ENCODE measurements at regions not wholly inside any gene's neighbourhood (a gene's known extent, or its start where the extent isn't known, plus 50 kb on each side); places are given as distances from the start of the nearest gene placed in this dataset.
"Not testable (repeated sequence)": the region's sequence is repeated elsewhere in the genome, so short reads cannot be mapped to it uniquely, and the experiment has no call there.

DNA sequence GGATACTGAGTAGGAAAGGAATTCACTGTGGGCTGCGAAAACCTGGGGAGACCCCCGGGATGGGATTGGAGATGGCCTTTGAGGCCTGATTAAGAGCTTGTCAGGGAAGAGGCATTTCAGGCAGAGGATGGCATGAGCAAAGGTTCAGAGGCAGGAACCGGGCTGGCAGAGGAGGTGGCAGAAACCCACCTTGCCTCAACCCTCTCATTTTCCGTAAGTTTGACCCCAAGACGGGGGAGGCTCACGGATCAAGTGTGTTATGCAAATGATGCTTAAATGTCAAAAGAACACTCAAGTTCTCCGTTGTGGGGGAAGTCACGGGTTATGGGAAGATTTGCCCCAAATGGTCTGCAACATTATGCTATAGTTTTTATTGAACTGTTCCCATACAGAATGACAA is 88.3 kb downstream of the MYCN start:
- intact Hi-C loops (cut with DNase I), result no loop called here
- H3K4me1 ChIP-seq, result no peaks in the 10 kb centered on the region
- no peak for DNase-seq
- H3K9me3 ChIP-seq, result no peaks in the 10 kb centered on the region
- TF ChIP-seq POLR2AphosphoS5 (IDR thresholded peaks at IDR 0.05) (no peak), POLR2A (IDR thresholded peaks at IDR 0.05) (no peak), CTCF (IDR thresholded peaks at IDR 0.05) (no peak), EP300 (IDR thresholded peaks at IDR 0.05) (no peak)
- H3K27me3 ChIP-seq, result no peaks in the 10 kb centered on the region
- WGBS, 2 donors, result 88 to 92% methylated on average over 8 of the region's 8 CpGs
- H3K27ac ChIP-seq, result no peak overlapping the region
- H3K4me3 ChIP-seq, result no peak overlapping the region
- no peaks in the 10 kb centered on the region for H3K36me3 ChIP-seq

DNA sequence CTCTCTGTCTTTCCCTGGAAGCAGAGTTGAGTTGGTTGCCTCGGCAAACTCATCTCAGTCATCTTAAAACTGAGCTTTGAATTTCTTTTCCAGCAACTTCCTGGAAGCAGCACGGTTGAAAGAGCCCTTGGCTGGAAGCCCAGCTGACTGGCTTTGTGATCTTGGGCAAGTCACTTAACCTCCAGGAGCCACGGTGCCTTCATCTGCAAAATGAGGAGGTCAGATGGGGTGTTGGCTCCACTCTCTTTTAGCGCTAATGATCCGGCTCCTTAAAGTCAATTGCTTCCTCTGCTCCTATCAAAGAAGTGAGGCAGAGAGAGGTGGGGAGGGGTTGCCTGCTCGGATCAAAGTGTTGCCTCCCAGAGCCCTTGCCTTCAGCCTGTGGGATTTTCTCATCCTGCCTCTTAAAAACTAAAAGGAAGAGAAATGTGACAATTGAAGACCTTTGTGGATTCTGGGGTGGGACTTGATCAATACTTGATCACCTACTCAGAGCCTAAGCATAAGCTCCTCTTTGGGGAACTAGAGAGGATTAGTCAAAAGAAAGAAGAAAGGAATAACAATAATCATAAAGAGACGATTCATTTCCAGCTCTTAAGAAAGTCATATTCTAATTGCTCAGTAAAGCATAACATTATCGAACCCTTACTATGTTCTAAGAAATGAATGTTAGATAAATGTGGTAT is 86.6 kb downstream of the MYCN start:
- H3K27ac ChIP-seq, result no peak overlapping the region
- H3K36me3 ChIP-seq, result no peaks in the 10 kb centered on the region
- no peaks in the 10 kb centered on the region for H3K9me3 ChIP-seq
- 51 to 70% methylated on average over 8 of the region's 8 CpGs for WGBS, 2 donors
- no peaks in the 10 kb centered on the region for H3K27me3 ChIP-seq
- no peak overlapping the region for H3K4me3 ChIP-seq
- TF ChIP-seq POLR2AphosphoS5 (IDR thresholded peaks at IDR 0.05), result no peak
- TF ChIP-seq CTCF (IDR thresholded peaks at IDR 0.05), result no peak
- TF ChIP-seq POLR2A (IDR thresholded peaks at IDR 0.05), result no peak
- TF ChIP-seq EP300 (IDR thresholded peaks at IDR 0.05), result no peak
- intact Hi-C loops (cut with DNase I), result no loop called here
- no peaks in the 10 kb centered on the region for H3K4me1 ChIP-seq
- no peak for DNase-seq

- H3K4me3 ChIP-seq, result no peak overlapping the region
- TF ChIP-seq CTCF (IDR thresholded peaks at IDR 0.05) (no peak), POLR2A (IDR thresholded peaks at IDR 0.05) (no peak), POLR2AphosphoS5 (IDR thresholded peaks at IDR 0.05) (no peak), EP300 (IDR thresholded peaks at IDR 0.05) (no peak)
- intact Hi-C loops (cut with DNase I), result no loop called here
Observed at GRCh38 chr2:16025876-16026640, 85.7 kb downstream of the MYCN start.

DNA sequence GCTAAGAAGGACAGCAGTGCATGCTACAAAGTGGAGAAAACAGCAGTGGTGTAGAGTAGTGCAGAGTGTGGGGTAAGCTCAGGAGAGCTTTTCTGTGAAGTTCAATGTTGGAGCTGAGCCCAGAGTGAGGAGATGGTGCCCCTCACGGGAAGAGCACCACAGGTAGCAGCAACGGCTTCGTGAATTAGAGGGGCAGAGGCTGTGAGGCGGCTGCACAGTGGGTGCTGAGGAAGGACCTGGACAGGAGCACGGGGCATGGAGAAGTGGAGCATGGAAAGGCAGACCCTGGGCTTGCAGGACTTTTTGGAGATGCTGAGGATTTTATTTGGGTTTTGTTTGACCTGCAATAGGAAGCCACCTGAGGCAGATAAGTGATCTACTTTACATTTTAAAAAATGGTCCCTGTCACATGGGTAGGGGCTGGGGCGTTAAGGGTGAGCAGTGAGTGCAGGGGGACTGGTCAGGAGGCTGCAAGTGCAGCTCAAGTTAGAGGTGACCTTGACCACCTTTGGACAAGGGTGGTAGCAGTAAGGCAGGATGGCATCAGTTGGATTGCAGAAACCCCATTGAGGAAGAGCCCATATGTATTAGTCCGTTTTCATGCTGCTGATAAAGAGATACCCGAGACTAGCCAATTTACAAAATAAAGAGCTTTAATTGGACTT is 85.0 kb downstream of the MYCN start:
- Histone ChIP-seq H3K9me3 (no peaks in the 10 kb centered on the region), H3K27me3 (no peaks in the 10 kb centered on the region), H3K4me1 (no peaks in the 10 kb centered on the region), H3K36me3 (no peaks in the 10 kb centered on the region), H3K4me3 (no peak overlapping the region), H3K27ac (no peak overlapping the region)
- intact Hi-C loops (cut with DNase I), result no loop called here
- no peak for DNase-seq
- TF ChIP-seq CTCF (IDR thresholded peaks at IDR 0.05), result no peak
- no peak for TF ChIP-seq POLR2A (IDR thresholded peaks at IDR 0.05)
- no peak for TF ChIP-seq EP300 (IDR thresholded peaks at IDR 0.05)
- no peak for TF ChIP-seq POLR2AphosphoS5 (IDR thresholded peaks at IDR 0.05)
- 80 to 89% methylated on average over 8 of the region's 8 CpGs for WGBS, 2 donors

More at GRCh38 chr2:16025876-16026640, 85.7 kb downstream of the MYCN start:
- H3K27me3 ChIP-seq, result no peaks in the 10 kb centered on the region
- no peaks in the 10 kb centered on the region for H3K9me3 ChIP-seq
- no peaks in the 10 kb centered on the region for H3K36me3 ChIP-seq
- DNase-seq, result no peak
- H3K4me1 ChIP-seq, result no peaks in the 10 kb centered on the region
- no peak overlapping the region for H3K27ac ChIP-seq
- WGBS, 2 donors, result 86 to 92% methylated on average over 17 of the region's 17 CpGs

DNA sequence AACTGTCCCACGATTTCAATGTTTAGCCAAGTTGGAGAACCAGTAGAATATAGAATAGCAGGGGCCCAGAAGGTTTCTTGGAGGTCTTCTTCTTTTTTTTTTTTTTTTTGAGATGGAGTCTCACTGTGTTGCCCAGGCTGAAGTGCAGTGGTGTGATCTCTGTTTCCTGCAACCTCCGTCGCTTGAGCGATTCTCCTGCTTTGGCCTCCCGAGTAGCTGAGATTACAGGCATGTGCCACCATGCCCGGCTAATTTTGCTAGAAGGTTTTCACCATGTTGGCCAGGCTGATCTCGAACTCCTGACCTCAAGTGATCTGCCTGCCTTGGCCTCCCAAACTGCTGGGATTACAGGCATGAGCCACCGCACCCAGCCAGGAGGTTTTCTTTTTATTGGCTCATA is 84.3 kb downstream of the MYCN start:
- H3K27ac ChIP-seq; H3K27me3 ChIP-seq; H3K4me3 ChIP-seq; H3K4me1 ChIP-seq; DNase-seq; H3K36me3 ChIP-seq; H3K9me3 ChIP-seq; intact Hi-C loops (cut with DNase I): not testable (repeated sequence)
- 93 to 96% methylated on average over 8 of the region's 8 CpGs for WGBS, 2 donors

Measured in sigmoid colon (tissue), 6 donors.